ENCODE measurements at regions not wholly inside any gene's neighbourhood (a gene's known extent, or its start where the extent isn't known, plus 50 kb on each side); places are given as distances from the start of the nearest gene placed in this dataset.
"Not testable (repeated sequence)": the region's sequence is repeated elsewhere in the genome, so short reads cannot be mapped to it uniquely, and the experiment has no call there.

- TF ChIP-seq, protein P1, sequence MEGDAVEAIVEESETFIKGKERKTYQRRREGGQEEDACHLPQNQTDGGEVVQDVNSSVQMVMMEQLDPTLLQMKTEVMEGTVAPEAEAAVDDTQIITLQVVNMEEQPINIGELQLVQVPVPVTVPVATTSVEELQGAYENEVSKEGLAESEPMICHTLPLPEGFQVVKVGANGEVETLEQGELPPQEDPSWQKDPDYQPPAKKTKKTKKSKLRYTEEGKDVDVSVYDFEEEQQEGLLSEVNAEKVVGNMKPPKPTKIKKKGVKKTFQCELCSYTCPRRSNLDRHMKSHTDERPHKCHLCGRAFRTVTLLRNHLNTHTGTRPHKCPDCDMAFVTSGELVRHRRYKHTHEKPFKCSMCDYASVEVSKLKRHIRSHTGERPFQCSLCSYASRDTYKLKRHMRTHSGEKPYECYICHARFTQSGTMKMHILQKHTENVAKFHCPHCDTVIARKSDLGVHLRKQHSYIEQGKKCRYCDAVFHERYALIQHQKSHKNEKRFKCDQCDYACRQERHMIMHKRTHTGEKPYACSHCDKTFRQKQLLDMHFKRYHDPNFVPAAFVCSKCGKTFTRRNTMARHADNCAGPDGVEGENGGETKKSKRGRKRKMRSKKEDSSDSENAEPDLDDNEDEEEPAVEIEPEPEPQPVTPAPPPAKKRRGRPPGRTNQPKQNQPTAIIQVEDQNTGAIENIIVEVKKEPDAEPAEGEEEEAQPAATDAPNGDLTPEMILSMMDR (IDR thresholded peaks at IDR 0.05), result not testable (repeated sequence)
- TF ChIP-seq POLR2A (IDR thresholded peaks at IDR 0.05), result not testable (repeated sequence)
Measured at GRCh38 chr11:96545192-96545591, 155.4 kb downstream of the JRKL start.

All from esophagus squamous epithelium (tissue), 4 donors.